GM13976 (cell line): ENCODE measurements at regions not wholly inside any gene's neighbourhood (a gene's known extent, or its start where the extent isn't known, plus 50 kb on each side); places are given as distances from the start of the nearest gene placed in this dataset.
"Not testable (repeated sequence)": the region's sequence is repeated elsewhere in the genome, so short reads cannot be mapped to it uniquely, and the experiment has no call there.

Experiments
- DNase-seq: peaks from one replicate; pipeline ENCODE4 v3.0.0; 2012; ENCODE audit warnings: low spot score
- CTCF ChIP-seq: IDR thresholded peaks from 2 replicates; pipeline ENCODE4 v1.5.1; 2012; ENCODE audit warnings: borderline replicate concordance, mild to moderate bottlenecking; ENCODE audit not compliant: insufficient read depth; ENCODE audit errors: extremely low read depth, missing control alignments, control extremely low read depth
- in situ Hi-C: fragments of 300-500 bp; cut with MboI; formaldehyde crosslinking; loops from one replicate; pipeline ENCODE4 v1.12.0; 2022; ENCODE audit warnings: low sequenced_read_pairs, mixed read lengths, inconsistent platforms; ENCODE audit not compliant: unreplicated experiment

GRCh38 chr5:152106571-152106970, 181.9 kb upstream of the GLRA1 start:
- no peak for DNase-seq
- no peak for TF ChIP-seq CTCF
- in situ Hi-C loops = no loop called here

- no peak for DNase-seq
- in situ Hi-C loops = no loop called here
- no peak for TF ChIP-seq CTCF
Measured at GRCh38 chr5:152105085-152105484, 180.4 kb upstream of the GLRA1 start.

GRCh38 chr5:152104211-152104610, 179.6 kb upstream of the GLRA1 start:
- in situ Hi-C loops = no loop called here
- TF ChIP-seq CTCF = no peak
- no peak for DNase-seq

GRCh38 chr5:152102908-152103307, 178.3 kb upstream of the GLRA1 start:
- in situ Hi-C loops, DNase-seq: not testable (repeated sequence)

GRCh38 chr5:152102057-152102456, 177.4 kb upstream of the GLRA1 start:
- in situ Hi-C loops = no loop called here
- no peak for TF ChIP-seq CTCF
- no peak for DNase-seq

- TF ChIP-seq CTCF = no peak
- in situ Hi-C loops = no loop called here
- no peak for DNase-seq
Measured at GRCh38 chr5:152100462-152100861, 175.8 kb upstream of the GLRA1 start.

- DNase-seq = peak; percentile 20
- in situ Hi-C loops = no loop called here
- no peak for TF ChIP-seq CTCF
Measured at GRCh38 chr5:152097128-152097527, 172.5 kb upstream of the GLRA1 start.
